DMS53 treated with DMSO at 0.1 percent for 48 hours (cell line): ENCODE measurements at regions not wholly inside any gene's neighbourhood (a gene's known extent, or its start where the extent isn't known, plus 50 kb on each side); places are given as distances from the start of the nearest gene placed in this dataset.

ENCODE experiments used
- DNase-seq: peaks from one replicate; lab custom pipeline; 2025; ENCODE audit not compliant: unreplicated experiment; lab: John Stamatoyannopoulos, UW

GRCh38 chr2:15777795-15778371 lies 162.5 kb upstream of the MYCN start:
- no peak for DNase-seq

GRCh38 chr2:15778529-15779219 lies 161.7 kb upstream of the MYCN start:
- no peak for DNase-seq

- no peak for DNase-seq
Measured at GRCh38 chr2:15779381-15780041, 160.8 kb upstream of the MYCN start.

- no peak for DNase-seq
Measured at GRCh38 chr2:15780234-15780633, 160.1 kb upstream of the MYCN start.

GRCh38 chr2:15780912-15781574 lies 159.3 kb upstream of the MYCN start:
- DNase-seq = no peak

- peak; percentile 28 for DNase-seq
Measured at GRCh38 chr2:15782009-15782751, 158.2 kb upstream of the MYCN start.

GRCh38 chr2:15782769-15783294 lies 157.5 kb upstream of the MYCN start:
- no peak for DNase-seq

GRCh38 chr2:15783489-15783888 lies 156.9 kb upstream of the MYCN start:
- no peak for DNase-seq

- DNase-seq = no peak
Measured at GRCh38 chr2:15784106-15784885, 156.1 kb upstream of the MYCN start.

GRCh38 chr2:15784886-15785801 lies 155.2 kb upstream of the MYCN start:
- DNase-seq = no peak

GRCh38 chr2:15786003-15786654 lies 154.2 kb upstream of the MYCN start:
- DNase-seq = no peak

GRCh38 chr2:15786901-15787300 lies 153.4 kb upstream of the MYCN start:
- DNase-seq = no peak

- no peak for DNase-seq
Measured at GRCh38 chr2:15787535-15788454, 152.6 kb upstream of the MYCN start.

GRCh38 chr2:15788455-15788829 lies 151.9 kb upstream of the MYCN start:
- DNase-seq = no peak

GRCh38 chr2:15788830-15789229 lies 151.5 kb upstream of the MYCN start:
- DNase-seq = no peak

- no peak for DNase-seq
Measured at GRCh38 chr2:15789381-15790062, 150.8 kb upstream of the MYCN start.

GRCh38 chr2:15790326-15790725 lies 150.0 kb upstream of the MYCN start:
- no peak for DNase-seq
